SK-N-MC (cell line): ENCODE measurements at regions not wholly inside any gene's neighbourhood (a gene's known extent, or its start where the extent isn't known, plus 50 kb on each side); places are given as distances from the start of the nearest gene placed in this dataset.
"Not testable (repeated sequence)": the region's sequence is repeated elsewhere in the genome, so short reads cannot be mapped to it uniquely, and the experiment has no call there.

Experiments
- DNase-seq: peaks from one replicate; pipeline ENCODE4 v3.0.0-alpha.2; 2011; ENCODE audit warnings: low read depth, low spot score
- H3K27ac ChIP-seq: fragments of 200-600 bp; sonication (generic); 2 replicates; pipeline ENCODE4 v1.5.1; 2016; ENCODE audit warnings: mixed run types
- H3K36me3 ChIP-seq: fragments of 200-600 bp; sonication (generic); 2 replicates; pipeline ENCODE4 v1.6.1; 2017; ENCODE audit warnings: antibody characterized with exemption, low read length, mixed read lengths; ENCODE audit not compliant: insufficient read depth
- H3K4me3 ChIP-seq: fragments of 200-600 bp; sonication (generic); 2 replicates; pipeline ENCODE4 v1.5.1; 2016
- H3K9ac ChIP-seq: fragments of 200-600 bp; sonication (generic); 2 replicates; pipeline ENCODE4 v1.8.0; 2017; ENCODE audit warnings: mixed run types, mixed read lengths; ENCODE audit not compliant: insufficient read length
- H3K9me3 ChIP-seq: fragments of 200-600 bp; sonication (generic); 2 replicates; pipeline ENCODE4 v1.6.1; 2017; ENCODE audit warnings: low read depth, mild to moderate bottlenecking, antibody characterized with exemption, low read length, moderate library complexity, mixed read lengths
- EZH2 ChIP-seq: fragments of 200-600 bp; sonication (generic); IDR thresholded peaks from one replicate; pipeline ENCODE4 v1.6.1; 2017; ENCODE audit warnings: antibody characterized with exemption
- FOXP2 ChIP-seq: optimal IDR thresholded peaks from 2 replicates; pipeline ENCODE3; 2011; ENCODE audit warnings: mild to moderate bottlenecking, moderate library complexity; ENCODE audit not compliant: insufficient read depth; ENCODE audit errors: extremely low read length, control extremely low read depth
- POLR2AphosphoS5 ChIP-seq: IDR thresholded peaks from 2 replicates; pipeline ENCODE4 v1.6.1; 2012; ENCODE audit warnings: mild to moderate bottlenecking, low read depth, low read length, borderline replicate concordance

- TF ChIP-seq FOXP2 (no peak), POLR2AphosphoS5 (no peak), EZH2 (no peak)
- DNase-seq: no peak
- no peak overlapping the region for H3K4me3 ChIP-seq
- H3K9me3 ChIP-seq: no peaks in the 10 kb centered on the region
- no peak overlapping the region for H3K27ac ChIP-seq
- H3K36me3 ChIP-seq: no peaks in the 10 kb centered on the region
- no peak overlapping the region for H3K9ac ChIP-seq
These were observed 113.8 kb upstream of the PPP2R3B start for GRCh38 chrX:500481-501010.

GRCh38 chrX:506341-506740, 119.6 kb upstream of the PPP2R3B start:
- TF ChIP-seq FOXP2: no peak
- TF ChIP-seq POLR2AphosphoS5: no peak
- no peak for TF ChIP-seq EZH2
- Histone ChIP-seq H3K4me3 (no peak overlapping the region), H3K9ac (no peak overlapping the region), H3K36me3 (no peaks in the 10 kb centered on the region), H3K27ac (no peak overlapping the region), H3K9me3 (no peaks in the 10 kb centered on the region)
- no peak for DNase-seq

- TF ChIP-seq POLR2AphosphoS5 (no peak), EZH2 (no peak), FOXP2 (no peak)
- Histone ChIP-seq H3K27ac (no peak overlapping the region), H3K36me3 (no peaks in the 10 kb centered on the region), H3K9ac (no peak overlapping the region), H3K9me3 (no peaks in the 10 kb centered on the region), H3K4me3 (no peak overlapping the region)
- DNase-seq: no peak
These were observed 121.5 kb upstream of the PPP2R3B start for GRCh38 chrX:508163-508562.

- DNase-seq, H3K36me3 ChIP-seq, H3K9me3 ChIP-seq, H3K4me3 ChIP-seq, H3K27ac ChIP-seq, H3K9ac ChIP-seq: not testable (repeated sequence)
These were observed 121.8 kb upstream of the SHOX start for GRCh38 chrX:508821-509220.

- not testable (repeated sequence) for DNase-seq, H3K27ac ChIP-seq, H3K36me3 ChIP-seq, H3K4me3 ChIP-seq, H3K9me3 ChIP-seq, H3K9ac ChIP-seq
These were observed 119.5 kb upstream of the SHOX start for GRCh38 chrX:511089-511488.

GRCh38 chrX:518319-518718, 112.3 kb upstream of the SHOX start:
- no peak for DNase-seq
- H3K27ac ChIP-seq: no peak overlapping the region
- no peak for TF ChIP-seq FOXP2
- no peak overlapping the region for H3K9ac ChIP-seq
- no peak overlapping the region for H3K4me3 ChIP-seq
- no peaks in the 10 kb centered on the region for H3K36me3 ChIP-seq
- no peaks in the 10 kb centered on the region for H3K9me3 ChIP-seq

- Histone ChIP-seq H3K9ac (no peak overlapping the region), H3K36me3 (no peaks in the 10 kb centered on the region), H3K27ac (no peak overlapping the region), H3K4me3 (no peak overlapping the region), H3K9me3 (no peaks in the 10 kb centered on the region)
- TF ChIP-seq FOXP2 (no peak), POLR2AphosphoS5 (no peak), EZH2 (no peak)
- DNase-seq: no peak
These were observed 110.8 kb upstream of the SHOX start for GRCh38 chrX:519741-520140.

- no peaks in the 10 kb centered on the region for H3K9me3 ChIP-seq
- no peaks in the 10 kb centered on the region for H3K36me3 ChIP-seq
- no peak overlapping the region for H3K9ac ChIP-seq
- H3K27ac ChIP-seq: no peak overlapping the region
- no peak for TF ChIP-seq POLR2AphosphoS5
- no peak for TF ChIP-seq EZH2
- TF ChIP-seq FOXP2: no peak
- H3K4me3 ChIP-seq: no peak overlapping the region
- DNase-seq: no peak
These were observed 108.1 kb upstream of the SHOX start for GRCh38 chrX:522456-522855.

GRCh38 chrX:525134-525533, 105.5 kb upstream of the SHOX start:
- H3K27ac ChIP-seq: no peak overlapping the region
- H3K9ac ChIP-seq: no peak overlapping the region
- TF ChIP-seq EZH2: no peak
- no peak for TF ChIP-seq FOXP2
- no peak for TF ChIP-seq POLR2AphosphoS5
- no peak for DNase-seq
- H3K9me3 ChIP-seq: no peaks in the 10 kb centered on the region
- no peak overlapping the region for H3K4me3 ChIP-seq
- H3K36me3 ChIP-seq: no peaks in the 10 kb centered on the region
